ENCODE measurements at regions not wholly inside any gene's neighbourhood (a gene's known extent, or its start where the extent isn't known, plus 50 kb on each side); places are given as distances from the start of the nearest gene placed in this dataset.

DNA sequence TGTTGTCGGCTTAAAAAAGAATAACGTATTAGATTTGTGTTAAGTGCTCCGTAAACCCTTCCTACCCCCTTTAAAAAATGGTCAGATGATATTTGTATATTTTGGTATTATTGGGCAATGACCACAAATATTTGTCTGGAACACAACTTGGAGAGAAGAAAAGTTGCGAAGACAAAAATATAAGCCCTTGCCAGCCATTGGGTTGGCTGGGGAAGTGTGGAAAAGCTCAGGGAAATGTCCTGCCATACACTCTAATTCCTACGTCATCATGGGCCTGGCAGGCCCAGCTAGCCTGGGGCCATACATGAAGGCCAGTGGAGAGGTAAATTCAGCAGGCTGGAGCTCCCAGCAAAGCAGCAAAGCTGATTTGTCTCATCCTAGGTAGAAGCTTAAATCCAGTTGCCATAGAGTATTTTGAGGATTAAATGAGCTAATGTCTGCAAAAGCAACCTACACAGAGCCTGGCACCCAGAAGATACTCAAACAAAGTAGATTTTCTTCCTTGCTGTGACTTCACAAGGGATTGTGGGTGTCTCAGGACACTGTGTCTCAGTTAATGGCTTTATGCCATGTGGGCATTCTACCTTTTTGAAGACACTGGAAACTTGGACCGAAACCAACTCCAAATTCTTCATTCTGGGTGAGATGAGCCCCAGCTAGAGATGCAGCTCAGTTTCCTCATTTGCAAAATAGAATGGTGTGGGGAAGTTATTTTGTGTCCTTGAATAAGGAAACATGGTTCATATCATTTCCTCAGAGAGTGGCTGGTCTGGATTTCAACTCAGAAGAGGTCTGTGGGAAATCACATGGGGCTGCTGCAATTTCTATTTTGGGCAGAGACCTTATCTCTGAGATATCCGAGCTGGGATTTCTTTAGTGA is 87.9 kb upstream of the MAP4K3 start:
- Histone ChIP-seq H3K4me3 (ENCODE audit: low read depth in 2 of 2, low read length in 2 of 2) (no peak overlapping the region), H3K27ac (ENCODE audit: low read length) (no peak overlapping the region), H3K36me3 (ENCODE audit: control insufficient read depth, insufficient read depth, low read length) (no peaks in the 10 kb centered on the region), H3K4me1 (ENCODE audit: control insufficient read depth, insufficient read depth, low read length) (no peaks in the 10 kb centered on the region), H3K27me3 (ENCODE audit: control insufficient read depth, insufficient read depth, low read length) (no peaks in the 10 kb centered on the region), H3K9me3 (ENCODE audit: control insufficient read depth, insufficient read depth, low read depth, low read length) (0 out of 2 replicates have a peak, but pooled peaks cover 4% of the 10 kb centered on the region)
- CTCF ChIA-PET: interaction anchor here (0.6 kb wide), 1 partner anchor 118 kb away, joined by 6 read pairs; no protein-coding TSS in a partner anchor
- intact Hi-C loops (cut with micrococcal nuclease; ENCODE audit: unreplicated experiment): no loop called here
- TF ChIP-seq SIN3A (IDR thresholded peaks at IDR 0.05; ENCODE audit: borderline replicate concordance, insufficient read depth, low read depth, low read length) (no peak), TCF7L2 (IDR thresholded peaks at IDR 0.05; ENCODE audit: low read depth, low read length) (no peak), POLR2AphosphoS5 (IDR thresholded peaks at IDR 0.05; ENCODE audit: low read depth, low read length) (no peak)
- TF ChIP-seq, protein P1, sequence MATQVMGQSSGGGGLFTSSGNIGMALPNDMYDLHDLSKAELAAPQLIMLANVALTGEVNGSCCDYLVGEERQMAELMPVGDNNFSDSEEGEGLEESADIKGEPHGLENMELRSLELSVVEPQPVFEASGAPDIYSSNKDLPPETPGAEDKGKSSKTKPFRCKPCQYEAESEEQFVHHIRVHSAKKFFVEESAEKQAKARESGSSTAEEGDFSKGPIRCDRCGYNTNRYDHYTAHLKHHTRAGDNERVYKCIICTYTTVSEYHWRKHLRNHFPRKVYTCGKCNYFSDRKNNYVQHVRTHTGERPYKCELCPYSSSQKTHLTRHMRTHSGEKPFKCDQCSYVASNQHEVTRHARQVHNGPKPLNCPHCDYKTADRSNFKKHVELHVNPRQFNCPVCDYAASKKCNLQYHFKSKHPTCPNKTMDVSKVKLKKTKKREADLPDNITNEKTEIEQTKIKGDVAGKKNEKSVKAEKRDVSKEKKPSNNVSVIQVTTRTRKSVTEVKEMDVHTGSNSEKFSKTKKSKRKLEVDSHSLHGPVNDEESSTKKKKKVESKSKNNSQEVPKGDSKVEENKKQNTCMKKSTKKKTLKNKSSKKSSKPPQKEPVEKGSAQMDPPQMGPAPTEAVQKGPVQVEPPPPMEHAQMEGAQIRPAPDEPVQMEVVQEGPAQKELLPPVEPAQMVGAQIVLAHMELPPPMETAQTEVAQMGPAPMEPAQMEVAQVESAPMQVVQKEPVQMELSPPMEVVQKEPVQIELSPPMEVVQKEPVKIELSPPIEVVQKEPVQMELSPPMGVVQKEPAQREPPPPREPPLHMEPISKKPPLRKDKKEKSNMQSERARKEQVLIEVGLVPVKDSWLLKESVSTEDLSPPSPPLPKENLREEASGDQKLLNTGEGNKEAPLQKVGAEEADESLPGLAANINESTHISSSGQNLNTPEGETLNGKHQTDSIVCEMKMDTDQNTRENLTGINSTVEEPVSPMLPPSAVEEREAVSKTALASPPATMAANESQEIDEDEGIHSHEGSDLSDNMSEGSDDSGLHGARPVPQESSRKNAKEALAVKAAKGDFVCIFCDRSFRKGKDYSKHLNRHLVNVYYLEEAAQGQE (IDR thresholded peaks at IDR 0.05; ENCODE audit: insufficient read depth in 1 of 2, low read depth in 2 of 2, low read length in 1 of 2): no peak
- TF ChIP-seq, protein P2, sequence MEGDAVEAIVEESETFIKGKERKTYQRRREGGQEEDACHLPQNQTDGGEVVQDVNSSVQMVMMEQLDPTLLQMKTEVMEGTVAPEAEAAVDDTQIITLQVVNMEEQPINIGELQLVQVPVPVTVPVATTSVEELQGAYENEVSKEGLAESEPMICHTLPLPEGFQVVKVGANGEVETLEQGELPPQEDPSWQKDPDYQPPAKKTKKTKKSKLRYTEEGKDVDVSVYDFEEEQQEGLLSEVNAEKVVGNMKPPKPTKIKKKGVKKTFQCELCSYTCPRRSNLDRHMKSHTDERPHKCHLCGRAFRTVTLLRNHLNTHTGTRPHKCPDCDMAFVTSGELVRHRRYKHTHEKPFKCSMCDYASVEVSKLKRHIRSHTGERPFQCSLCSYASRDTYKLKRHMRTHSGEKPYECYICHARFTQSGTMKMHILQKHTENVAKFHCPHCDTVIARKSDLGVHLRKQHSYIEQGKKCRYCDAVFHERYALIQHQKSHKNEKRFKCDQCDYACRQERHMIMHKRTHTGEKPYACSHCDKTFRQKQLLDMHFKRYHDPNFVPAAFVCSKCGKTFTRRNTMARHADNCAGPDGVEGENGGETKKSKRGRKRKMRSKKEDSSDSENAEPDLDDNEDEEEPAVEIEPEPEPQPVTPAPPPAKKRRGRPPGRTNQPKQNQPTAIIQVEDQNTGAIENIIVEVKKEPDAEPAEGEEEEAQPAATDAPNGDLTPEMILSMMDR (IDR thresholded peaks at IDR 0.05): no peak
- no peak for DNase-seq (ENCODE audit: low read depth, low spot score)
- POLR2A ChIA-PET: interaction anchor here (0.7 kb wide), 1 partner anchor 142 kb away, joined by 4 read pairs; no protein-coding TSS in a partner anchor
- BruUV-seq (replicated peaks): no TSS peak
- in situ Hi-C loops (cut with HindIII; ENCODE audit: low pct_unique_long_range_greater_than_20kb, low sequenced_read_pairs): no loop called here
- ATAC-seq: no peak

DNA sequence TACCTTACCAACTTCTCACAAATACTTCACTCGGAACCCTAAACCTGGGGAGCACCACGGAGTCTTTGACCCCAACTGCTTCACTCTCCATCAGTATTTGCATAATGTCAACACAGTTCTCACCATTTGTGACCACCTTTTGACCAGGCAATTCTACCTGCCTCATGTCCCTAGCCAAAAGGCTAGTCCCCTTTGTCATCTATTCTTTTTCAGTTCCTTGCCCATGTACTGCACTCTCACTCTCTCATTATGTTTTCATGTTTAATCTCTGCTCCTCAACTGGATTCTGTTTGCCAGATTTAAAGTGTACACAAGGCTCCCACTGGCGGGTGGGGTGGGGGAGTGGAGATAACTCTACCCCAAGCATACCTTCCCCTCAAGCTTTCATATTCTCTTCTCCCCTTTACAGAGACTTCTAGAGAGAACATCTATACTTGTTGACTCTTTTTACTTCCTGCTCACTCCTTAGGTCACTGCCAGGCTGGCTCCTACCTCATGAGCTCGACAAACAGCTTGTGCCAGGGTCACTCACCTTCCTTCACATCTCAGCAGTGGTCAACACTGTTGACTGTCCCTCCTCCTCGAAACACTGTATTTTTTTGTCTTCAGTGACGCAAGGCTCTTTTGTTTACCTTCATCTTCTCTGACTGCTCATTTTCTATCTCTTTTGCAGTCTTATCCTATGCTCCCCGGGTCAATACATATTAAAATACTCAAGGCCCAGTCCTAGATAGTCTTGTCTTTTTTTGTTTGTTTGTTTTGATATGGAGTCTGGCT is 88.7 kb upstream of the MAP4K3 start:
- ChIA-PET POLR2A (interaction anchor here (0.7 kb wide), 1 partner anchor 142 kb away, joined by 4 read pairs; no protein-coding TSS in a partner anchor), CTCF (no interaction called here)
- H3K9me3 ChIP-seq (ENCODE audit: control insufficient read depth, insufficient read depth, low read depth, low read length): 0 out of 2 replicates have a peak, but pooled peaks cover 4% of the 10 kb centered on the region
- H3K36me3 ChIP-seq (ENCODE audit: control insufficient read depth, insufficient read depth, low read length): no peaks in the 10 kb centered on the region
- TF ChIP-seq, protein P1 (IDR thresholded peaks at IDR 0.05; ENCODE audit: insufficient read depth in 1 of 2, low read depth in 2 of 2, low read length in 1 of 2): no peak
- TF ChIP-seq SIN3A (IDR thresholded peaks at IDR 0.05; ENCODE audit: borderline replicate concordance, insufficient read depth, low read depth, low read length): no peak
- no peak for TF ChIP-seq POLR2AphosphoS5 (IDR thresholded peaks at IDR 0.05; ENCODE audit: low read depth, low read length)
- TF ChIP-seq TCF7L2 (IDR thresholded peaks at IDR 0.05; ENCODE audit: low read depth, low read length): no peak
- no peaks in the 10 kb centered on the region for H3K4me1 ChIP-seq (ENCODE audit: control insufficient read depth, insufficient read depth, low read length)
- in situ Hi-C loops (cut with HindIII; ENCODE audit: low pct_unique_long_range_greater_than_20kb, low sequenced_read_pairs): no loop called here
- ATAC-seq: no peak
- no peak for DNase-seq (ENCODE audit: low read depth, low spot score)
- no peaks in the 10 kb centered on the region for H3K27me3 ChIP-seq (ENCODE audit: control insufficient read depth, insufficient read depth, low read length)
- BruUV-seq (replicated peaks): no TSS peak
- intact Hi-C loops (cut with micrococcal nuclease; ENCODE audit: unreplicated experiment): no loop called here
- no peak overlapping the region for H3K27ac ChIP-seq (ENCODE audit: low read length)
- H3K4me3 ChIP-seq (ENCODE audit: low read depth in 2 of 2, low read length in 2 of 2): no peak overlapping the region

Data from Panc1 (cell line).